ENCODE measurements at regions not wholly inside any gene's neighbourhood (a gene's known extent, or its start where the extent isn't known, plus 50 kb on each side); places are given as distances from the start of the nearest gene placed in this dataset.

DNA sequence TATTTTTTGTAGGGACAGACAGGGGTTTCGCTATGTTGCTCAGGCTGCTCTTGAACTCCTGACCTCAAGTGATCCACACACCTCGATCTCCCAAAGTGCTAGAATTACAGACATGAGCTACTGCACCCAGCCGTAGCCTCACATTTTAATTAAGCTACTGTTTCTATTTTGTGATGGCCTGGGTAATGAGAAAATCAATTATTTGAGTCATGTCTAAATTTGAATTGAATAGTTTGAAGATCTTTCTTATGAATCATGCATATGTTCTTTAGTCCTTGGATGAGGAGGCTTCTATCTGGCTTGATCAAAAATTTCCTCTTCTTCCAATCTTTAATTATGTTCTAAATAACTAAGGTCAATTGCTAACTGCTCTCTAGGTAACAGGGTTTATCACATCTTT, 175.0 kb downstream of the REEP3 start:
- POLR2A ChIA-PET, result no interaction called here
- H3K27me3 Mint-ChIP-seq, result no peaks in the 10 kb centered on the region
- peaks cover 33% of the 10 kb centered on the region for H3K4me1 Mint-ChIP-seq
- H3K4me3 Mint-ChIP-seq, result no peak overlapping the region
- DNase-seq (no peak), ATAC-seq (ENCODE audit: low read depth) (no peak)
- H3K27ac Mint-ChIP-seq, result no peak overlapping the region
- TF ChIP-seq, protein P1, sequence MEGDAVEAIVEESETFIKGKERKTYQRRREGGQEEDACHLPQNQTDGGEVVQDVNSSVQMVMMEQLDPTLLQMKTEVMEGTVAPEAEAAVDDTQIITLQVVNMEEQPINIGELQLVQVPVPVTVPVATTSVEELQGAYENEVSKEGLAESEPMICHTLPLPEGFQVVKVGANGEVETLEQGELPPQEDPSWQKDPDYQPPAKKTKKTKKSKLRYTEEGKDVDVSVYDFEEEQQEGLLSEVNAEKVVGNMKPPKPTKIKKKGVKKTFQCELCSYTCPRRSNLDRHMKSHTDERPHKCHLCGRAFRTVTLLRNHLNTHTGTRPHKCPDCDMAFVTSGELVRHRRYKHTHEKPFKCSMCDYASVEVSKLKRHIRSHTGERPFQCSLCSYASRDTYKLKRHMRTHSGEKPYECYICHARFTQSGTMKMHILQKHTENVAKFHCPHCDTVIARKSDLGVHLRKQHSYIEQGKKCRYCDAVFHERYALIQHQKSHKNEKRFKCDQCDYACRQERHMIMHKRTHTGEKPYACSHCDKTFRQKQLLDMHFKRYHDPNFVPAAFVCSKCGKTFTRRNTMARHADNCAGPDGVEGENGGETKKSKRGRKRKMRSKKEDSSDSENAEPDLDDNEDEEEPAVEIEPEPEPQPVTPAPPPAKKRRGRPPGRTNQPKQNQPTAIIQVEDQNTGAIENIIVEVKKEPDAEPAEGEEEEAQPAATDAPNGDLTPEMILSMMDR (IDR thresholded peaks at IDR 0.05), result no peak
- intact Hi-C loops (cut with micrococcal nuclease), result loop anchor here (5.0 kb wide), 1 partner anchor 234 kb away; no protein-coding TSS in a partner anchor
- CTCF ChIA-PET, result no interaction called here
- H3K36me3 Mint-ChIP-seq (ENCODE audit: low read depth), result no peaks in the 10 kb centered on the region
- no peaks in the 10 kb centered on the region for H3K9me3 Mint-ChIP-seq

DNA sequence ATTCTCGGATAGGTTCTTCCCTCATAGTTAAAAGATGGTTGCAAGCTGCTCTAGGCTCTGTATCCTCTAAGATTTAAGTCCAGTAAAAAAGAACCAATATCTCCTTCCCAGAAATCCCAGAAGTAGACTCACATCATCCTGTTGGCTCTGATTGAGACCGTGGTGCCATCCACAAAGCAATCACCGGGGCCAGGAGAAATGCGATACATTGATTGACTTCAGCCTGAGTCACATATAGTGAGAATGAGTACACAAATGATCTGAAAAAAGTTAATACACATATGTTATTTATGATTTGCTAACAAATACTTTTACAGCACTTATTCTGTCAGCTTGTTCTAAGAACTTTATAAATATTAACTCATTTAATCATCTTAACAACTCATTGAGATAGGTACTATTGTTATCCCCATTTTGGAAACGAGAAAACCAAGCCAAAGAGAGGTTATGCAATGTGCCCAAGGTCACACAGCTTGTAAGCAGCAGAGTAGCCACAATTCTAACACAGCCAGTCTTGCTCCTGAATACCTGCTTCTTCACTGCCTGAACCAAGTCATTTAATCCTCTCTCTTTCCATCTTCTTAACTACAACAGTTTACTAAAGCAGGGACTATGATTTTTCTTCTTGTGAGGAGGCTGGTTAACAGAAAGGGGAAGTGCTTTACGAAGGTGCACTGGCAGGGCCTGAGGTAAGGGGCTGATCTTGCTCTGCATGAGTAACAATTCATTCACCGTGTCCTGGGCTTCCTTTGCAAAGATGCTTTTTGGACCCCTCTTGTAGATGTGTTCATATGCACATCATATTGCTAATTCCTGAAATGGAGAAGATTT, 177.0 kb downstream of the REEP3 start:
- Mint-ChIP-seq H3K9me3 (no peaks in the 10 kb centered on the region), H3K27ac (peak overlapping the region; percentile 59)
- POLR2A ChIA-PET, result no interaction called here

DNA sequence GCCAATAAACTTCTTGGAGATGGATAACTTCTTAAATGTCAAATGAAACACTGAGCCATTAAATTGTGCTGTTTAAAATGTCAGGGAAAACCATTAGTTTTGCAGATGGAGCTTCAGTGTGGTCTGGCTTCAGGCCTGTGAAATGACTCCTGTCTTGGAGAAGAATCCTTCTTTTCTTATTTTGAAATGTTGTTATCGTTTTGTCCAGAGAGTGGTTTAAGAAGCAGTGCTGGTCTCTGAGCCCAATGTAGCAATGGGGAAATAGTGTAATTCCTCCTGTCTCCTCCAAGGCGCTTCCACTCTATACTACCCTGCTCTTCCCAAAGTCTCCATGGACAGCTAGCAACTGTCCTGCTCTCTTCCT, 177.6 kb downstream of the REEP3 start:
- POLR2A ChIA-PET, result no interaction called here
- DNase-seq (no peak), ATAC-seq (ENCODE audit: low read depth) (no peak)
- intact Hi-C loops (cut with micrococcal nuclease), result loop anchor here (2.0 to 5.0 kb wide), 3 partner anchors 14 to 236 kb away; no protein-coding TSS in a partner anchor
- Mint-ChIP-seq H3K36me3 (ENCODE audit: low read depth) (no peaks in the 10 kb centered on the region), H3K27me3 (no peaks in the 10 kb centered on the region), H3K4me1 (peaks cover 39% of the 10 kb centered on the region), H3K4me3 (peak overlapping the region; percentile 15), H3K9me3 (no peaks in the 10 kb centered on the region), H3K27ac (peak overlapping the region; percentile 59)
- TF ChIP-seq, protein P1 (IDR thresholded peaks at IDR 0.05), result no peak
- CTCF ChIA-PET, result interaction anchor here (0.6 to 2.2 kb wide), 3 partner anchors 21 to 532 kb away, joined by 3 to 7 read pairs (median 3); no protein-coding TSS in a partner anchor

More for the DNA sequence above, 177.0 kb downstream of the REEP3 start:
- ATAC-seq (ENCODE audit: low read depth) (peak; percentile 77), DNase-seq (no peak)
- CTCF ChIA-PET, result interaction anchor here (0.6 to 2.2 kb wide), 2 partner anchors 22 to 24 kb away, joined by 3 to 7 read pairs; no protein-coding TSS in a partner anchor
- Mint-ChIP-seq H3K27me3 (no peaks in the 10 kb centered on the region), H3K36me3 (ENCODE audit: low read depth) (no peaks in the 10 kb centered on the region), H3K4me1 (peaks cover 33% of the 10 kb centered on the region), H3K4me3 (peak overlapping the region; percentile 15)
- TF ChIP-seq, protein P1 (IDR thresholded peaks at IDR 0.05), result no peak
- intact Hi-C loops (cut with micrococcal nuclease), result loop anchor here (2.0 to 5.0 kb wide), 3 partner anchors 15 to 236 kb away; no protein-coding TSS in a partner anchor

DNA sequence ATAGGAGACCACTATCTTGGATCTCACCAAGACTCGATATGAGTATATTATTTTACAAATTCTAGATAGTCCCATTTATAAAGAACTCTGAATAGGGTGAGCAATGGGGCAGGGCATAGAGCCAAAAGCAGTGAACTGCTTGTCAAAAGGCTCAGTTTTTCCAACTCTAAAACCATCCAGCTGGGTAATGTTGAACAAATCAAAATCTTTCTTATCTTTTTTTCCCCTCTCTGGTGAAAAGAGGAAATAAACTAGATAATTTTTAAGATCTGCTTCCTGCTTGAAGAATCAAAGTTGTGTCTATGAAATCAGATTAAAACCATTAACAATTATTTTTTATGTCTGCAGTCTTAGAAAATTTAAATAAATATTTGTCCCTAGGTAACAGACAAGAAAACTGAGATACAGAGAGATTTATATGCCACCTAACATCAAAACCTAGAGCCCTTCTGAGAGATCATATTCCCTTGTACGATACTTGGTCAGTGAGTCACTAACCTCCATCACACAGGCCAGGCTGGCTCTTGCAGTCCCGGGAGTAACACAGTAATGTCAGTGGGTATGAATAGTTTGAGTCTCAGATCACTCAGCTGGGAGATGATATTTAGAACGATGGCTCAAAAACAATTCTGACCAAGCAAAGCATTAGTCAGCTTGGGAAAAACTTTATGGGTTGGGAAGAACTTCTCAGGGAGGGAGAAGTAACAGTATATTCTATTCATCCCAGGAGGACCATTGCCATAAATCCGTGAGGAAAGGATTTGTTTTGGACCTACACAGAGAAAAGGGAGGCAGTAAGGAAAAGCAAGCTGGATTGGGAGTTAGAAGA, 178.8 kb downstream of the REEP3 start:
- intact Hi-C loops (cut with micrococcal nuclease), result loop anchor here (2.0 to 5.0 kb wide), 3 partner anchors 13 to 238 kb away; no protein-coding TSS in a partner anchor
- POLR2A ChIA-PET, result no interaction called here
- no peaks in the 10 kb centered on the region for H3K27me3 Mint-ChIP-seq
- H3K4me3 Mint-ChIP-seq, result no peak overlapping the region
- DNase-seq (no peak), ATAC-seq (ENCODE audit: low read depth) (peak; percentile 46)
- TF ChIP-seq, protein P1 (IDR thresholded peaks at IDR 0.05), result no peak
- peak overlapping the region; percentile 57 for H3K27ac Mint-ChIP-seq
- CTCF ChIA-PET, result interaction anchor here (1.3 to 2.2 kb wide), 2 partner anchors 20 to 534 kb away, joined by 3 to 7 read pairs; no protein-coding TSS in a partner anchor
- no peaks in the 10 kb centered on the region for H3K9me3 Mint-ChIP-seq
- H3K36me3 Mint-ChIP-seq (ENCODE audit: low read depth), result no peaks in the 10 kb centered on the region
- peaks cover 50% of the 10 kb centered on the region for H3K4me1 Mint-ChIP-seq
